ENCODE measurements at regions not wholly inside any gene's neighbourhood (a gene's known extent, or its start where the extent isn't known, plus 50 kb on each side); places are given as distances from the start of the nearest gene placed in this dataset.
"Not testable (repeated sequence)": the region's sequence is repeated elsewhere in the genome, so short reads cannot be mapped to it uniquely, and the experiment has no call there.

- DNase-seq (ENCODE audit: low spot score): no peak
Measured at GRCh38 chr2:236370847-236371409, 106.7 kb upstream of the ASB18 start.

DNA sequence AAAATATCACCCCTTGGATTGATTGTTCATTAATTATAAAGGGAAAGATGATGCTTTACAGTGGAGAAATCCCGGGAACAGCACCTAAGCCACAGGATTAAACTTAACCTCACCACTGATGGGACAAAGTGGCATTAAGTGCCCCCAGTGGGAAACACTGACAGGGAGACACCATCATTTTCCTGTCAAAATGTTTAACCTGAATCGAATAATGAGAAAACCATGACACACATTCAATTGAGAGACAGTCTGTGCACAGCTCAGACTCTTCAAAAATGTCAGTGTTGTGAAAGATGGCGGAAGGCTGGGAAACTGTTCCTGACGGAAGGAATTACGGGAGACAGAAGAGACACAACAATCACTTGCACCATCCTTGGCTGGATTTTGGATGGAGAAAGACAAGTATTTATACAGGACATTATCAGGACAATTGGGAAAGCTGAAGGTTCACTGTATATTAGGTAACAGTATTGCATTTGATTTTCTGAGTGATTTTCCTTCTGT, 111.8 kb upstream of the ASB18 start:
- DNase-seq (ENCODE audit: low spot score): no peak

GRCh38 chr2:236376566-236377244, 112.5 kb upstream of the ASB18 start:
- DNase-seq (ENCODE audit: low spot score): no peak

DNA sequence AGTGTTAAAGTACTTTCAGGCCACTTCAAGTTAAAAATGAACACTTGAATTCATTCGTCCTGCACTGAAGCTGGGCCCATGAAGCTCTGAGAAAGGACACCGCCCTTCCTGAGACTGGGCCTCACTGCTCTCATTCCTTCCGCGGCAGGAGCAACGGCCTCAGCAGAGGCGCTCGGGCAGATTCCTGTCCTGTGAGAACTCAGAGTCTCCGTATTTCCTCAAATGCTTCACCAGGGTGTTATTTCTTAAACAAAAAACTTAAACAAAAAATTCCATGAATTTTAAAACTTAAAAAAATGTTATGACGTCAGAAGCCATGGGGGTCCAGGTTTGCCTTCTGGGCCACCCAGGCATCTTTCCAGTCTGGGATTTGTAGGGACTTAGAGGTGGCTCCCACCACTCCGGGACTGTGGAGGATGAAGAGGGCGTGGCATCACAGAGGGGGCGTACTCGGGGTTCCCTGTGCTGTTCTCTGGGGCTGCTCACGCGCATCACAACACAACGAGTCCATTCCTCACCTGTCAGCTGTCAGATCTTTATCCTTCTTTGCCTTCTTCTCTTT, 115.9 kb upstream of the ASB18 start:
- DNase-seq (ENCODE audit: low spot score): no peak

GRCh38 chr2:236381253-236381652, 117.0 kb upstream of the ASB18 start:
- DNase-seq (ENCODE audit: low spot score): not testable (repeated sequence)

DNA sequence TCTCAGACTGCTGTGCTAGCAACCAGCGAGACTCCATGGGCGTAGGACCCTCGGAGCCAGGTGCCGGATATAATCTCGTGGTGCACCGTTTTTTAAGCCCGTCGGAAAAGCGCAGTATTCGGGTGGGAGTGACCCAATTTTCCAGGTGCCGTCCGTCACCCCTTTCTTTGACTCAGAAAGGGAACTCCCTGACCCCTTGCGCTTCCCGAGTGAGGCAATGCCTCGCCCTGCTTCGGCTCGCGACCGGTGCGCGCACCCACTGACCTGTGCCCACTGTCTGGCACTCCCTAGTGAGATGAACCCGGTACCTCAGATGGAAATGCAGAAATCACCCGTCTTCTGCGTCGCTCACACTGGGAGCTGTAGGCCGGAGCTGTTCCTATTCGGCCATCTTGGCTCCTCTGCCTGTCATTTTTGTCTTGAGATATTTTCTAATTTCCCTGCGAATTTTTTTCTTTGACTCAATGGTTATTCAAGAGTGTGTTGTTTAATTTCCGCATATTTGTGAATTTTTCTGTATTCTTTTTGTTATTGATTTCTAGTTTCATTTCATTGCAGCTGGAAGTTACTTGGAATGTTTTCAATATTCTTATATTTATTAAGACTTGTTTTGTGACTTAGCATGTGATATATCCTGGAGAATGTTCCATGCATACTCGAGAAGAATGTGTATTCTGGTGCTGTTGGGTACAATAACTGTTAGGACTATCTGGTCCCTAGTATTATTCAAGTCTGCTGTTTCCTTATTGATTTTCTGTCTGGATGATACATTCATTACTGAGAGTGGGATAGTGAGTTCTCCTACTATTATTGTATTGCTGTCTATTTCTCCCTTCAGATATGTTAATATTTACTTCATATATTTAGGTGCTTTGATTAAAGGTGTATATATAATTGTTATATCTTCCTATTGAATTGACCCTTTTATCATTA, 125.3 kb upstream of the ASB18 start:
- peak; percentile 5 for DNase-seq (ENCODE audit: low spot score)

DNA sequence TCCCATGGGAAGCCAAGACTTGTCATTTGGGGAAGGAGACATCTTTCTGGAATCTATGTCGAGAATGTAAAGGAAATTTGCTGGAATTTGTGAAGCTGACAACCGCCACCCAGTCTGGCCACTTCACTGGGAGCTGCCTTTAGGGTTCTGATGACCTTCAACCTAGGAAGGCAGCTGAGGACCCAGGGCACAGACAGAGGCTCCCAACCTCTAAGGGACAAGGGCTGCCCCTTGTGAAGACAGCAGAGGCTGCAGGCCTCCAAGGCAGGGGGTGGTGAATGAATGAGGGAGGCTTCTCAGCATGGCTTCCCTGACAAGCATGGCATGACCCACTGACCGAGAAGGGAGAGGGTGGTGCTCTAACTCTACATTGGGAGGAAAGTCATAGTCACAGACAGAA, 128.9 kb upstream of the ASB18 start:
- DNase-seq (ENCODE audit: low spot score): no peak

GRCh38 chr2:236393581-236393980, 129.4 kb upstream of the ASB18 start:
- no peak for DNase-seq (ENCODE audit: low spot score)

DNA sequence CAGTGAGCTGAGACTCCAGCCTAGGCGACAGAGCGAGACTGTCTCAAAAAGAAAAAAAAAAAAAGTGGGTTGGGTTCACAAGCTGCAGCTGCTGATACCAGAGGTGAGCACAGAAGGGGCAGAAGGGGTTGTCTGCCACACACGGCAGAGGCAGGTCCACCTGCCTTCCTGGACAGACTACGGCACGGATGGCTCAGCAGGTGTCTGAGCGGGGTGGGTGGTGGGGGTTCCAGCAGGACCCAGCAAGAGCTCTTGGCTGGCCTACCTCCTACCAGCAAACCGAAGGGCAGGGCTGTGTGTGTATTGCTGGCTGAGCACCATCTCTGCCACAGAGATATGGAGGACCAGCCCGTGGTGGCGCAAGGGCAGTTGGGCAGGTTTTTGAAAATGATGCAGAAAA, 130.4 kb upstream of the ASB18 start:
- DNase-seq (ENCODE audit: low spot score): no peak

- no peak for DNase-seq (ENCODE audit: low spot score)
Measured at GRCh38 chr2:236395067-236395466, 130.9 kb upstream of the ASB18 start.

DNA sequence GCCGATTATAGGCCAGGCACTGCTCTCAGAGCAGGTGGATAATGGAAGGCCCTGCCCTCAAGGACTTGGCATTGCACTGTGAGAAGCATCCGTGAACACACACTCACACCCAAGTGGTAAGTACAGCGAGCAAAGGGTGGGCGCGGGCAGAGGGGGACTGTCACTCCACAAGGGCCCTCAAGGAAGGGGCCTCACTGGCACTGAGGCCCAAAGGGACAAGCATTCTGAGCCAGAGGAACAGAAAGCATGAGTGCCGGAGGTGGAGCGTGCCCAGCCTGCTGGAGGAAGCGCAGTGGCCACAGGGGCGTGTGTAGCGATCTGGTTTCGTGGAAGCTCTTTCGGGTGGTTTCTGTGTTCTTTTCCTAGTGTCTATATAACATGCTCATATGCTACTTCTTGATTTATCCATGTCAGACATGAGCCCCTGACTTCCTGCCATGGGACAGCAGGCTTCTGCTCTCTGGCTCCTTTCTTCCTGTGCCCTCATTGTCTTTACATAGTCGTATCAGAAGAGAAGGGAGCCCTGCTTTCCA, 132.7 kb upstream of the ASB18 start:
- no peak for DNase-seq (ENCODE audit: low spot score)

DNA sequence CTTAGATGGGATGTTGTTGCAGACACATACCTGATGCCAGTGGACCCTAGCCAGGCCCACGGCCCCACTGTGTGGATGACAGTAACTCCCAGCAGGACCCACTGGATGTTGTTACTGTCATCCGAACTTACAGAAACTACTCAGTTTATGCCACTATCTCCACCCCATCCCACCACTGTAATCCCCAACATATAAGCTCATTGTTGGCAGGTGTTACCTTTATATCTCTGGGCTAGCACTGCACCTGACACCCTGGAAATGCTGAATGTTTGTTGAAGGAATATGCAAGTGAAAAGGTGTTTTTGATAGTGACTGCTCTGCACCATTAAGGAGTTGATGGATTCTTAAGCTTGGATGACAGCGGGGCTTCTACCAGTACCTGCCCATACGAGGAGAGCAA, 133.5 kb upstream of the ASB18 start:
- no peak for DNase-seq (ENCODE audit: low spot score)

- no peak for DNase-seq (ENCODE audit: low spot score)
Measured at GRCh38 chr2:236399409-236399808, 135.2 kb upstream of the ASB18 start.

GRCh38 chr2:236400046-236400574, 135.9 kb upstream of the ASB18 start:
- DNase-seq (ENCODE audit: low spot score): no peak

GRCh38 chr2:236400594-236401360, 136.6 kb upstream of the ASB18 start:
- DNase-seq (ENCODE audit: low spot score): no peak

DNA sequence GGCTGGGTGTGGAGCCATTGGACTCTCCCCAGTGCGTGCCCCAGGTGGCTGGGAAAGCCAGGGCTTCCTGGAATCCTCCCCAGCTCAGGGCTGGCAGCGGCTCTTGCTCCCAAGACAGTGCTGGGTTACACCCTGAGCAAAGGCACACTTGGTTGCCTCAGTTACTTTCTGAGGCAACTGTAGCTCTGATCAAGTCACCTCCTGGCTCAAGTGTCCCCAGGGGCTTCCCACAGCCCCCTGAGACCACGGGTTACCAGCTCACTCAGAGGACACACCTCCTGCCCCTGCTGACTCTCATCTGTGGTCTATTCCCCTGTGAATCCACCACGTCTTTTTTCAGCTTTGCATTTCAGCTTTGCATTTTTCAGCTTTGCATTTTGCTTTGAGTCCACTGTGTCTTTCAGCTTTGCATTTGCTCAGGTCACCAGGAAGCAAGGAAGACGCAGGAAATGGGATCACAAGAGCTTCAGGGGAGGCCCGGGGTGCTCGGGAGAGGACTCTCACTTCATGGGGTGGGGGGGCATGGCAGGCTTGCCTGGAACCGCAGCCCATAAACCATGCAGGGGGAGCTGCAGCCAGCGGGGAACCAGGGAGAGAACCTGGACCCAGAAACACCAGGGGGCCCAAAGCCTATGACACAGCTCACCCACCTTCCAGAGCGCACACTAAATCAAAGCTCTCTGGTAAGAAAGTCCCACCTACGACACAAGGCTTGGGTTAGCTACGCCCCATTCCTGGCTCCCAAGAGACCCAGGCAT, 138.0 kb upstream of the ASB18 start:
- no peak for DNase-seq (ENCODE audit: low spot score)

DNA sequence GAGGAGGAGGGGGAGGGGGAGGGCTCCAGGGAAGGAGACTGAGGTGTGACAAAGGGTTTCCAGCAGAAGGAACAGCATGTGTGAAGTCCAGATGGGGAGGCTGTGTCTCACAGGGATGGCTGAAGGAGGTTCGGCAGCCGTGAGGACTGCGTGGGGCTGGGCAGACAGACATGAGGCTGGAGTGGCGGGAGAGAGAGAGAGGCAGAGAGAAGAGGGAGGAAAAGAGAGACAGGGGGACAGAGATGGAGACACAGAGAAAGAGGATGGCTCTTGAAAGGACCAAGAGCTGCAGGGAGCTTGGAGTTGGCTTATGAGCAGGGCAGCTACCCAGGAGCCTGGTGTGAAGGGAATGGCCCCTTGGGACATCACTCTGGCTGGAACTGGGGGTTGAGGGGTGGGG, 138.9 kb upstream of the ASB18 start:
- no peak for DNase-seq (ENCODE audit: low spot score)

GRCh38 chr2:236403811-236404210, 139.6 kb upstream of the ASB18 start:
- no peak for DNase-seq (ENCODE audit: low spot score)

- no peak for DNase-seq (ENCODE audit: low spot score)
Measured at GRCh38 chr2:236404346-236404745, 140.1 kb upstream of the ASB18 start.

DNA sequence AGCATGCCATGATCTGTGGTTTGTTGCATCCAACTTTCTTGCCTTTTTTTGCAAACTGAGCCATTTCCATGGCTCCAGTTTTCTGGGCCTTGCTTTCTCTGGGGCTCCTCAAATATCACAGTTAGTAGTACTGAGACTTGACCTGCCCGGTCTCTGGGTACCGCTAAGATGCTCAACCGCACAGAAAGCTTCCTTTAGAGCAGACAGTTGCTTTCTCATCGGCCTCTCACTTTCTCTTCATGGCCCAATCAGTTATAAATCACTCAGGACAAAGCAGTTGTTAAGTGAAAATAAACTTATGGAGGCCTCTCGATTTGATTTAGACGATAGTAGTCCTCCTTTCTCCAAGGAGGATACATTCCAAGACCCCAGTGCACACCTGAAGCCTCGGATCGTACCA, 141.2 kb upstream of the ASB18 start:
- DNase-seq (ENCODE audit: low spot score): no peak

Data from HT-29 (cell line).